Caco-2 (cell line): ENCODE measurements at regions not wholly inside any gene's neighbourhood (a gene's known extent, or its start where the extent isn't known, plus 50 kb on each side); places are given as distances from the start of the nearest gene placed in this dataset.

ENCODE experiments used
- BruUV-seq: library from RNA; stranded (reverse); fragments of 400-500 nt; replicated peaks from 2 replicates; lab custom pipeline; 2021; lab: Mats Ljungman, UMichigan
- CTCF ChIA-PET: fragments of 300-600 bp; sonication (Branson Sonifier 250); formaldehyde crosslinking; loops from one replicate; lab custom pipeline; 2022; ENCODE audit warnings: antibody characterized with exemption; lab: Charles Lee
- POLR2A ChIA-PET: fragments of 300-600 bp; sonication (Branson Sonifier 250); formaldehyde crosslinking; loops from one replicate; lab custom pipeline; 2022; ENCODE audit warnings: antibody characterized with exemption; lab: Charles Lee
- DNase-seq, 2 experiments: peaks; one replicate each; pipeline versions ENCODE4 v3.0.0 to v3.0.0-alpha.2; 2020 to 2022
- H3K27me3 ChIP-seq: replicated peaks from 2 replicates; pipeline ENCODE4 v1.6.0; 2011; ENCODE audit warnings: low read length; ENCODE audit not compliant: control insufficient read depth, insufficient read depth
- H3K36me3 ChIP-seq: 2 replicates; pipeline ENCODE4 v1.5.1; 2011; ENCODE audit warnings: low read length; ENCODE audit not compliant: control insufficient read depth, insufficient read depth
- H3K4me1 ChIP-seq: fragments of 250-450 bp; sonication (Bioruptor Pico); 2 replicates; pipeline ENCODE4 v1.5.1; 2020; ENCODE audit warnings: mild to moderate bottlenecking
- H3K4me3 ChIP-seq: 2 replicates; pipeline ENCODE4 v1.5.1; 2011; ENCODE audit warnings: low read depth, mild to moderate bottlenecking, control low read depth, low read length
- H3K9me3 ChIP-seq: fragments of 250-450 bp; sonication (Bioruptor Pico); 2 replicates; pipeline ENCODE4 v1.5.1; 2020; ENCODE audit warnings: mild to moderate bottlenecking, moderate library complexity
- H3K27ac Mint-ChIP-seq: one replicate; pipeline ENCODE4 v1.8.0; 2022; ENCODE audit warnings: mixed read lengths; ENCODE audit not compliant: unreplicated experiment
- H3K27me3 Mint-ChIP-seq: one replicate; pipeline ENCODE4 v1.8.0; 2022; ENCODE audit warnings: mixed read lengths; ENCODE audit not compliant: insufficient read depth, unreplicated experiment
- H3K36me3 Mint-ChIP-seq: one replicate; pipeline ENCODE4 v1.8.0; 2022; ENCODE audit warnings: mild to moderate bottlenecking, mixed read lengths; ENCODE audit not compliant: insufficient read depth, unreplicated experiment
- H3K4me1 Mint-ChIP-seq: one replicate; pipeline ENCODE4 v1.8.0; 2022; ENCODE audit warnings: low read depth, mixed read lengths; ENCODE audit not compliant: unreplicated experiment
- H3K4me3 Mint-ChIP-seq: one replicate; pipeline ENCODE4 v1.8.0; 2022; ENCODE audit warnings: mild to moderate bottlenecking, moderate library complexity, mixed read lengths; ENCODE audit not compliant: unreplicated experiment
- H3K9me3 Mint-ChIP-seq: one replicate; pipeline ENCODE4 v1.8.0; 2022; ENCODE audit warnings: mixed read lengths; ENCODE audit not compliant: unreplicated experiment
- CTCF ChIP-seq, 2 experiments: fragments of 200-600 bp in 1 of 2; IDR thresholded peaks; 1 replicate in 1 of 2; 2 replicates in 1 of 2; pipeline versions ENCODE4 v1.5.1 to v1.8.0; 2011 to 2022; ENCODE audit warnings: antibody characterized with exemption in 1 of 2, control low read depth in 1 of 2, inconsistent platforms in 1 of 2, low read depth in 1 of 2, low read length in 1 of 2, mild to moderate bottlenecking in 1 of 2, moderate library complexity in 1 of 2; ENCODE audit not compliant: insufficient read depth in 1 of 2, severe bottlenecking in 1 of 2, unreplicated experiment in 1 of 2
- intact Hi-C: fragments of 100-400 bp; cut with micrococcal nuclease; formaldehyde crosslinking; loops from one replicate; pipeline ENCODE4 v1.10.0; 2022; ENCODE audit not compliant: unreplicated experiment

GRCh38 chr12:67096533-67097318 is 172.4 kb upstream of the CAND1 start:
- no peaks in the 10 kb centered on the region for H3K27me3 ChIP-seq

GRCh38 chr12:67099858-67100257 is 169.3 kb upstream of the CAND1 start:
- DNase-seq = no peak
- no peak for TF ChIP-seq CTCF (IDR thresholded peaks at IDR 0.05; ENCODE audit: insufficient read depth in 1 of 2, low read depth in 1 of 2, low read length in 1 of 2, severe bottlenecking in 1 of 2, unreplicated experiment in 1 of 2)
- POLR2A ChIA-PET = no interaction called here
- Mint-ChIP-seq H3K4me3 (no peak overlapping the region), H3K27me3 (peaks cover 3% of the 10 kb centered on the region), H3K9me3 (no peaks in the 10 kb centered on the region), H3K27ac (no peak overlapping the region), H3K4me1 (no peaks in the 10 kb centered on the region), H3K36me3 (no peaks in the 10 kb centered on the region)
- no peaks in the 10 kb centered on the region for H3K9me3 ChIP-seq
- intact Hi-C loops = no loop called here
- CTCF ChIA-PET = no interaction called here
- no peaks in the 10 kb centered on the region for H3K27me3 ChIP-seq
- H3K4me3 ChIP-seq = no peak overlapping the region
- H3K4me1 ChIP-seq = no peaks in the 10 kb centered on the region
- H3K36me3 ChIP-seq = no peaks in the 10 kb centered on the region
- BruUV-seq = no TSS peak

More at GRCh38 chr12:67096533-67097318, 172.4 kb upstream of the CAND1 start:
- no TSS peak for BruUV-seq
- no peaks in the 10 kb centered on the region for H3K9me3 ChIP-seq
- POLR2A ChIA-PET = no interaction called here
- H3K9me3 Mint-ChIP-seq = no peaks in the 10 kb centered on the region
- no peaks in the 10 kb centered on the region for H3K4me1 ChIP-seq
- H3K4me3 ChIP-seq = no peak overlapping the region
- CTCF ChIA-PET = no interaction called here
- no peaks in the 10 kb centered on the region for H3K36me3 Mint-ChIP-seq
- H3K27me3 Mint-ChIP-seq = peaks cover 3% of the 10 kb centered on the region
- H3K4me3 Mint-ChIP-seq = no peak overlapping the region
- no peak overlapping the region for H3K27ac Mint-ChIP-seq
- DNase-seq = no peak
- TF ChIP-seq CTCF (IDR thresholded peaks at IDR 0.05; ENCODE audit: insufficient read depth in 1 of 2, low read depth in 1 of 2, low read length in 1 of 2, severe bottlenecking in 1 of 2, unreplicated experiment in 1 of 2) = no peak
- H3K36me3 ChIP-seq = no peaks in the 10 kb centered on the region
- intact Hi-C loops = no loop called here
- no peaks in the 10 kb centered on the region for H3K4me1 Mint-ChIP-seq

DNA sequence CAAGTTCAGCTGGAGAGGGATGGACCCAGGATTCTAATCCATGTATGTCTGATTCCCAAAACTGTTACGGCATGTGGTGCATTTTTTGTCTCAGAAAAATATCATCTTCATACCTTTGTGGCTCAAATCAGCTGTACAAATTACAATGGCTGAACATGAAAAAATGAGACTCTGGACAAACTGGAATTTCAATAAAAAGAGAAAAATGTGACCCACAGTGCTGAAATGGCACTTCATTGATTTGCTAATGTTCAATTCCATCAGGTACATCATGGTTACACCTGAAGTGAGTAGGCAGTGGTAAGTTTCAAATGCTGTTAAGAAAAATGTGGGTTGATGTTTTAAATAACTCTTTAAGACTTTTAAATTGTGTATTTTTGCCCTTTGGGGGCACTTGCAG is 165.6 kb upstream of the CAND1 start:
- peaks cover 6% of the 10 kb centered on the region for H3K27me3 Mint-ChIP-seq
- H3K4me1 ChIP-seq = no peaks in the 10 kb centered on the region
- no peak overlapping the region for H3K4me3 ChIP-seq
- no TSS peak for BruUV-seq
- intact Hi-C loops = no loop called here
- H3K9me3 Mint-ChIP-seq = peaks cover 15% of the 10 kb centered on the region
- no peak for TF ChIP-seq CTCF (IDR thresholded peaks at IDR 0.05; ENCODE audit: insufficient read depth in 1 of 2, low read depth in 1 of 2, low read length in 1 of 2, severe bottlenecking in 1 of 2, unreplicated experiment in 1 of 2)
- DNase-seq = no peak
- CTCF ChIA-PET = no interaction called here
- H3K36me3 Mint-ChIP-seq = no peaks in the 10 kb centered on the region
- no peak overlapping the region for H3K27ac Mint-ChIP-seq
- no peaks in the 10 kb centered on the region for H3K27me3 ChIP-seq
- POLR2A ChIA-PET = no interaction called here
- H3K4me3 Mint-ChIP-seq = no peak overlapping the region
- no peaks in the 10 kb centered on the region for H3K36me3 ChIP-seq
- no peaks in the 10 kb centered on the region for H3K4me1 Mint-ChIP-seq
- H3K9me3 ChIP-seq = peaks cover 13% of the 10 kb centered on the region; the same call in 1 of the 2 replicates
